22Rv1 (cell line): ENCODE measurements at regions not wholly inside any gene's neighbourhood (a gene's known extent, or its start where the extent isn't known, plus 50 kb on each side); places are given as distances from the start of the nearest gene placed in this dataset.
"Not testable (repeated sequence)": the region's sequence is repeated elsewhere in the genome, so short reads cannot be mapped to it uniquely, and the experiment has no call there.

Source experiments
- CTCF ChIP-seq: fragments of 450-650 bp; IDR thresholded peaks from 2 replicates; pipeline ENCODE4 v1.5.1; 2017; ENCODE audit warnings: mild to moderate bottlenecking
- ZFX ChIP-seq: fragments of 450-650 bp; IDR thresholded peaks from 2 replicates; pipeline ENCODE4 v1.6.1; 2017; ENCODE audit warnings: antibody characterized with exemption, borderline replicate concordance

- not testable (repeated sequence) for TF ChIP-seq CTCF, ZFX
Measured at GRCh38 chr5:130996720-130997119, 168.3 kb downstream of the HINT1 start.
